ENCODE measurements at regions not wholly inside any gene's neighbourhood (a gene's known extent, or its start where the extent isn't known, plus 50 kb on each side); places are given as distances from the start of the nearest gene placed in this dataset.

- TF ChIP-seq CTCF (IDR thresholded peaks at IDR 0.05; ENCODE audit: low read depth, low read length) = no peak
- Histone ChIP-seq H3K9me3 (ENCODE audit: low read depth) (no peaks in the 10 kb centered on the region), H3K27me3 (no peaks in the 10 kb centered on the region), H3K4me1 (ENCODE audit: low read depth) (no peaks in the 10 kb centered on the region), H3K36me3 (no peaks in the 10 kb centered on the region), H3K27ac (no peak overlapping the region), H3K4me3 (no peak overlapping the region)
- no peak for DNase-seq (ENCODE audit: low read depth in 1 of 2, low spot score in 1 of 2)
Observed at GRCh38 chr12:127583041-127583440, 683.9 kb upstream of the TMEM132C start.

- Histone ChIP-seq H3K9me3 (ENCODE audit: low read depth) (no peaks in the 10 kb centered on the region), H3K27me3 (no peaks in the 10 kb centered on the region), H3K4me1 (ENCODE audit: low read depth) (peaks cover 21% of the 10 kb centered on the region), H3K27ac (peak overlapping the region; percentile 82), H3K4me3 (no peak overlapping the region), H3K36me3 (no peaks in the 10 kb centered on the region)
- peak in 1 of 2 donors; percentile 0 for DNase-seq (ENCODE audit: low read depth in 1 of 2, low spot score in 1 of 2)
- TF ChIP-seq CTCF (IDR thresholded peaks at IDR 0.05; ENCODE audit: low read depth, low read length) = no peak
Observed at GRCh38 chr12:127588249-127588648, 678.7 kb upstream of the TMEM132C start.

- H3K4me3 ChIP-seq = no peak overlapping the region
- no peaks in the 10 kb centered on the region for H3K27me3 ChIP-seq
- no peaks in the 10 kb centered on the region for H3K9me3 ChIP-seq (ENCODE audit: low read depth)
- no peak for TF ChIP-seq CTCF (IDR thresholded peaks at IDR 0.05; ENCODE audit: low read depth, low read length)
- H3K27ac ChIP-seq = peak overlapping the region; percentile 82
- DNase-seq (ENCODE audit: low read depth in 1 of 2, low spot score in 1 of 2) = peak in 1 of 2 donors; percentile 69
- H3K4me1 ChIP-seq (ENCODE audit: low read depth) = peaks cover 24% of the 10 kb centered on the region
- no peaks in the 10 kb centered on the region for H3K36me3 ChIP-seq
Observed at GRCh38 chr12:127589541-127589940, 677.4 kb upstream of the TMEM132C start.

- no peaks in the 10 kb centered on the region for H3K27me3 ChIP-seq
- peaks cover 32% of the 10 kb centered on the region for H3K4me1 ChIP-seq (ENCODE audit: low read depth)
- no peaks in the 10 kb centered on the region for H3K9me3 ChIP-seq (ENCODE audit: low read depth)
- DNase-seq (ENCODE audit: low read depth in 1 of 2, low spot score in 1 of 2) = no peak
- no peak overlapping the region for H3K4me3 ChIP-seq
- peak overlapping the region; percentile 82 for H3K27ac ChIP-seq
- no peak for TF ChIP-seq CTCF (IDR thresholded peaks at IDR 0.05; ENCODE audit: low read depth, low read length)
- H3K36me3 ChIP-seq = no peaks in the 10 kb centered on the region
Observed at GRCh38 chr12:127590868-127591267, 676.1 kb upstream of the TMEM132C start.

- H3K27me3 ChIP-seq = no peaks in the 10 kb centered on the region
- TF ChIP-seq CTCF (IDR thresholded peaks at IDR 0.05; ENCODE audit: low read depth, low read length) = no peak
- H3K27ac ChIP-seq = no peak overlapping the region
- H3K9me3 ChIP-seq (ENCODE audit: low read depth) = no peaks in the 10 kb centered on the region
- DNase-seq (ENCODE audit: low read depth in 1 of 2, low spot score in 1 of 2) = no peak
- no peaks in the 10 kb centered on the region for H3K36me3 ChIP-seq
- no peak overlapping the region for H3K4me3 ChIP-seq
- H3K4me1 ChIP-seq (ENCODE audit: low read depth) = peaks cover 32% of the 10 kb centered on the region
Observed at GRCh38 chr12:127592245-127592644, 674.7 kb upstream of the TMEM132C start.
